Upper lobe of left lung (tissue), 4 donors: ENCODE measurements at regions not wholly inside any gene's neighbourhood (a gene's known extent, or its start where the extent isn't known, plus 50 kb on each side); places are given as distances from the start of the nearest gene placed in this dataset.

ENCODE experiments used
- CTCF ChIP-seq, 6 experiments: fragments of 450-650 bp in 4 of 6; fragments of 200-600 bp in 2 of 6; sonication (generic) in 2 of 6; IDR thresholded peaks; one replicate each; pipeline ENCODE4 v1.5.1; 2016 to 2019; ENCODE audit warnings: antibody characterized with exemption in 6 of 6
- EP300 ChIP-seq, 4 donors: sonication (generic); formaldehyde crosslinking; IDR thresholded peaks; one replicate each; pipeline ENCODE4 v1.5.1; 2017; ENCODE audit warnings: antibody characterized with exemption in 4 of 4, control low read depth in 2 of 4
- POLR2A ChIP-seq, 4 donors: fragments of 450-650 bp; IDR thresholded peaks; one replicate each; pipeline ENCODE4 v1.5.1; 2016 to 2017; ENCODE audit warnings: antibody characterized with exemption in 4 of 4, mild to moderate bottlenecking in 2 of 4

- TF ChIP-seq EP300 (IDR thresholded peaks at IDR 0.05) (no peak), CTCF (IDR thresholded peaks at IDR 0.05) (no peak), POLR2A (IDR thresholded peaks at IDR 0.05) (no peak)
These were observed 189.6 kb upstream of the NBEA start for GRCh38 chr13:34752283-34752960.
